ENCODE measurements at regions not wholly inside any gene's neighbourhood (a gene's known extent, or its start where the extent isn't known, plus 50 kb on each side); places are given as distances from the start of the nearest gene placed in this dataset.

DNA sequence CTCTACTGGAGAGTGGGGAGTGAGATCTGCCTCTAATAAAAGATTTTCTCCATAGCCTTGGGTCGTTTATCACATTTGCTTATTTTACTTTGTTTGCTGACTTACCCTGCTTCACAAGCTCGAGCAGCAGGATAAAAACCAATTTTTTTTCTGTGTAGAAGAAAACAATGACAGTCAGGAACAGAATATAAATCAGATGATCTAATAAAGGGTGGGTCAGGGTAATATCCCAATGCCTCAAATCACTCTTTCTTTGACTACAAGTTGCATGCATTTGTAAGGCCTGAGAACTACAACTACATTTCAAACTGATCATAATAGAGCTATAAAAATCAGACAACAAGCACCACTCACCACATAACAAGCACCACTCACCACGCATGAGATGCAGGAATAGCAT is 174.4 kb upstream of the ADARB2 start:
- DNase-seq, result no peak

DNA sequence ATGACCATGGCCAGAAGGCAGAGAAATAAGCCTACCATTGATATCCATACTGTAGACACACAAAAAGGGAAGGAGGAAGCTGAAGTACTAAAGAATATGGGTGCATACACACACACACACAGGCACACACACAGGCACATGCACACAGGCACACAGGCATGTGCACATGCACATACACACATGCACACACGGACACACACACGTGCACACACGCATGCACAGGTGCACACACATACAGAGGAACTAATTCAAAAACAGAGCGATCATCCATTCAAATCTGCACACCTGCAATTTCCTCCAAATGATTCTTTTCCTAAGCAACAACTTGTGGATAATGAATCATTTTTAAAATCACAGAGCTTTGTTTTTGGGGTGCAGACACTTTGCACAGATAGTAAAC is 166.7 kb upstream of the ADARB2 start:
- DNase-seq, result no peak

DNA sequence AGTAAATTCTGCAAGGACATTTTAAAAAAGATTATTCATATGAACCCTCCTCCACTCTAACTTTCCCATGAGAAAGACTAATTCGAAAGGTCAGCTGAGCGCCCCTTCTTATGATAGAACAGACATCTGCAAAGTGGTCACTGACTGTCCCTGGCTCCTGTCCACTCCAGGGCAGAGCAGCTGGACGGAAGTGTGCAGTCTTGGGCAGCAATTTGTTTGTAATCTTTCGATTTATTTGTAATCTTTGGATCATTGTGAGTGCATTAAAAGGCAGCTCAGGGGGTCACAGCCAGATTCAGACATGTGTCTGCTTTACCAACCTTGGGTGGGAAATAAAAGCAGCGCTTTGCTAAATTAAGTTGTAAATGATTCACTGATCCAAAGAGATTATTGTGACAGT is 158.8 kb upstream of the ADARB2 start:
- no peak for DNase-seq

DNA sequence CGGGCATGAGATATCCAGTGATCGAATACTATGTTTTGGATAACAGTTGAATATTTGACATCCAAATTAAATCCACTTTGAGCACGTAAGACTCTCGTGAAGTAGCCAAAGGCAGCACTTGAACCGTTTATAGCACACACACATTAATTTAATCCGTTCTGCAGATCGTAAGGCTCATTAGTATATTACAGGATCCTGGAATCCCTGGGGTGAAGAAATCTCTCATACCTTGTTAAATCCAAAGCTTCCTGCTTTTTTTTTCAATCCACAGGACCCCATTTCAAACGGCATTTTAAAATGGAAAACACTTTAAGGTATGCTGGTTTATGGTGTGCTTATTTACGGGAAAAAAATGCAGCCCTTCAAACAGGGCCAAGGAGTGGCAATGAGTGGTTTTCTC is 158.4 kb upstream of the ADARB2 start:
- DNase-seq, result no peak

DNA sequence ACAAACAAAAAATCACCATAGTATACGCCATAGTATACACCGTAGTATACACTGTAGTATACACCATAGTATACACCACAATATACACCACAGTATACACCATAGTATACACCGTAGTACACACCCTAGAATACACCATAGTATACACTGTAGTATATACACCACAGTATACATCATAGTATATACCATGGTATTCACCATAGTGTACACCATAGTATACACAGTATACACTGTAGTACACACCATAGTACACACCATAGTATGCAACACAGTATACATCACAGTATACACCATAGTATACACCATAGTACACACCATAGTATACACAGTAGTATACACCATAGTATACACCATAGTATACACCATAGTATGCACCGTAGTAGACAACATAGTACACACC is 157.6 kb upstream of the ADARB2 start:
- no peak for DNase-seq

DNA sequence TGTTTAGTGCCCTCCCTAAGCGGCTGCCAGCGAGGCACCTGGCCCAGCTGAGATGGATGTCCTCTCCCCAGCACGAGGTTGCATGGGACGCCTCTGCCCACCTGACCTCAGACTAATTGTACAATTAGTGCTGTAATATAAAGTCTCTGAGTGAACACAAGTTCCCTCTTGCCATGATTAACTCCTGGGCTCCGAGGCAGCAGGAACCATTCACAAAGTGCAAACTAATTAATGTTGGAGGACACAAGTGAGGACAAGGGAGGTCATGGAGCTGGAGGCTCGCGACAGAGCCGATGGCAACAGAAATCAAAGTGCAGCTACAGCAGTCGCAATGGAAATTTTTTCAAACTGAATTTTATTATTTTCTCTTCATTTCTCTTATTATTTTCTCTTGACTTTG is 156.6 kb upstream of the ADARB2 start:
- DNase-seq, result no peak

DNA sequence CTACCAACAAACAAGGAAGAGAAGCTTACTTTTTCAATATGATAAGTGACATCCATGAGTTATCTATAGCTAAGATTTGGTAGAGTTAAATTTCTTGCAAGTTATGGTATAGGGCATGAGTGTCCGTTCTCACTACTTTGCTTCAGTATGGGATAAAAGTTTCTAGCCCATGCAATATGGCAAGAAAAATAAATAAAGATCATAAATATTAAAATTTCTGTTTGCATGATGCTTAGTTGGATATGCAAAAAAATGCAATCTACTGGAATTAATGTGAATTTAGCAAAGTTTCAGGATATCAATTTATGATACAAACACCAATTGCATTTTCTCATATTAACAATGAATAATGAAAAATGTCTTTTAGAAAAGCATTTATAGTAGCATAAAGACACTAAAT is 148.7 kb upstream of the ADARB2 start:
- no peak for DNase-seq

DNA sequence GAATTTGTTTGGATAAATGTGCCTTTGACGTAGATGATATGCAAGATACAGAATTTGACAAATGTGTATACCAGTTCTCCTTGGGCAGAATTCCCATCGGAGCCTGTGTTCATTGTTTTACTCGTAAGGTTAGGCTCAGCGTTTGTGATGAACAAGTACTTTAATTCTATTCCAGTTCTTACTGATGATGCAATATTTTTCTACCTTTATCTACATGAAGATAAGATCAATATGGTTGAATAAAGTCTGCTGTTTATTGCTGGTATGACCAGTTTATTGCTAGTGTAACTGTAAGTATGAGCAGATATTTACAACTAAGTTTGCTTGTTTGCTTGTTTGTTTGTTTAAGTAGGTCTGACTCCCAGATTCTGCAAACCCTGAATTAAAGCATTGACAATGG is 145.4 kb upstream of the ADARB2 start:
- no peak for DNase-seq

DNA sequence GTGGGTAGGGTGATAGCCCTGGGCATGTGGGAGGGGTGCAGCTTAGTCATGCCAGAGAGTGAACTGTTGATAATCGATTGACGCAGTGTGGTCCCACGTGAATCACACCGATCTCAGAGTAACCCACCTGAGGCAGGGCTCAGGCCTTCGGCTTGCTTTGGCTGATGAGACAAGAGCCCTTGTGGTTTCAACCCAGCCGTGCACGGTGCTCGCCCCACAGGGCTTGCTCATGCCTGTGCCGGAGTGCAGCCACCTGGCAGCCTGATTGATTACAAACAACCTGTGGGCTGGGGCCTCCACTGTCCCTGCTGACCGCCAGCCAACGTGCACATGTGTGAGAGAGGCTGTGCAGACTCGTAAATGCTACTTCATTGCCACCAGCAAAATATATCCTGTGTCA is 144.9 kb upstream of the ADARB2 start:
- DNase-seq, result no peak

DNA sequence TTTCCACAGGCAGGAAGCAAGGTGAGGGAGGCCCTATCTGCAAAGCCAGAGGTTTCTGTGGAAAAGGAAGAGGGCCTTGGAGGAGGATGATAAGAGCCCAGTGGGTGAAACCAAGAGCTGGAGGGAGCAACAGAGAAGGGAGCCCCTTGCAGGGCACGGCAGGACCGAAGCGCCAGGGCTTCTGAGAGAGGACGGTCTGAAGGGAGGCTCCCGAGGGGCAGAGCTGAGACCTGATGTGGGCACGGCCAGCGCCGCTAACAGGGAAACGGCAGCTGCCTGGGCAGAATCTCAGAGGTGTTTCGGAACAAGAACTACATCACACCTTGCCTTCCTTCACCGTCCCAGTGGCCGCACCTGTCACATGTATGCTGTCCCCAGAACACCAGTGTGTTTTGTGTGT is 144.3 kb upstream of the ADARB2 start:
- no peak for DNase-seq

DNA sequence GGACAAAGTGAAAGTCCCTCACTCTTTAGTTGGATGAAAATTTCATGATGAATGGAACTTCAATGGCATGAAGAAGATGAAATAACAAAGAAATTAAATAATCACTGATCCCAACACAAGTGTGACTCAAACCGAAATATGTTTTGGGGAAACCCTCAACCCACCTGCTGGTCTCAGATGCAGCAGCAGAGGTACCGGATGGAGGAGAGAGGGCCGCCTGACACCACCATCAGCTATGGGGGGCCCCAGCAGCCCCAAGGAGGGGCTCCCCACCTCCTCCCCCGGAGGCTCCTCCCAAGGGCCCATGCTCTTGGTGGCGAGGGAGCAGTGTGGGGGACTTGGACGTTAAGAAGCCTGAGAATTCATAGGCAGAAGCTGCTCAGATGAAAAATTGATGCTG is 137.2 kb upstream of the ADARB2 start:
- no peak for DNase-seq

DNA sequence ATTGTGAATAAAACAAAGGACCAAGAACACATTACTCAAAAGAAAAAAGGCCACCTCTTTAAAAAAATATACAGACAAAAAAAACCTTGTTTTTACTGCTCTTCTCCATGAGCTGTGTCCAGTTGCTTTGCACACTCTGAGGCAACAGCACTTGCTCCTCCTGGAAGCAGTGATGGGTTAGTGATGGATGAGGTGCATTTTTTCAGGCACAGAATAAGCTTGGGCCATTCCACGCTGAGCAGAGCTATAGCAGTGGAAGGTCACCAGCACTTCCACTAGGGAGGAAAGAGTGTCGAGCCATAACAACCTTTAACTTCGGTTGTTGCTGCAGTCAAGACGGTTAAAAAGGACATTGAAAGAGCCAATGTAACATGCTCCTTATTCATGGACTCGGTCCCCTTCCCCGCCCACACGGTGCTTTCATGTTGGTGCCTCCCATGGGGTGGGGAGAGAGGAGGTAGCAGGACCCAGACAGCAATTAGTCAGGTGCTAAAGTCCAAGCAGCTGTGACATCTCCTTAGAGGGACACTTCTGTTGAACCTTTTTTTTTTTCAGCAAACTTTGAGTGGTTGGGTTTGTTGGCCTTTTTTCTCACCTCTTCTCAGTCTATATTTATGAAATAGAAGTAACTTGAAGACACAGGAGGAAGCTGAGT is 136.5 kb upstream of the ADARB2 start:
- no peak for DNase-seq

DNA sequence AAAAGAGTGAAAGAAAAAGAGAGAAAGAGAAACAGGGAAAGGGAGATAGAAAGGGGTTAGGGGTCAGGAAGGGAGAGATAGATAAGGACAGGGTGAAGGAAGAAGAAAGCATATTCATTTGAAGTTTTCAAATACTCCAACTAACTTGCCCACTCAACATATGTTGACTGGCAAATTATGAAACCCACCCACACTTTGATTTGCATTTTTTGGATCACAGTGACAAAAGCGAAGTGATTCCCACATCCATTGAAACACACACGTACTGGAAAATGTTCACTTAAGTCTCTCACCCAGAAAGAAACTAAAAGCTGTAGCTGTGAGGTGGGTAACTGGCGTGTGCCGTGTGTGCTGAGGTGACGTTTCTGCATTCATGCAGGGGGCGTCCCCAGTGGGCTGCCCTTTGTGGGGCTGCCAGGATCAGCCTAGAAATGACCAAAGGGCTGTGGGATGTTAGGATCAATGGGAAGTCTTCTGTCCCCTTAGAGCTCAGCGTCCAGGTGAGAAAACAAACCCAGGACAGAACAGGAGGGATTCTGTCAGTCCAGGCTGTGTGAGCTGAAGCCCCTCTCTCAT is 134.9 kb upstream of the ADARB2 start:
- DNase-seq, result no peak

DNA sequence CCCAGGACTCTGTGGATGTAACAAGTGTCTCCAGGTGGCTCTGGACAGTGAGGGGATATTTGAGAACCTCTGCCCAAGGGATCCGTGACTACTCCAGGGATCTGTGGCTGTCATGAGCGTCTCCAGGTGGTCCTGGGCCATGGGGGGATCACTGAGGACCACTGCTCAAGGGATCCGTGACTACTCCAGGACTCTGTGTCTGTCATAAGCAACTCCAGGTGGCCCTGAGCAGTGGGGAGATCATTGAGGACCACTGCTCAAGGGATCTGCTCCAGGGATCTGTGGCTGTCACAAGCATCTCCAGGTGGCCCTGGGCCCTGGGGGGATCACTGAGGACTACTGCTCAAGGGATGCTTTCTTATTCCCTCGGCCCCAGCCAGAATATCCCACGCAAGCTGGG is 133.2 kb upstream of the ADARB2 start:
- DNase-seq, result no peak

DNA sequence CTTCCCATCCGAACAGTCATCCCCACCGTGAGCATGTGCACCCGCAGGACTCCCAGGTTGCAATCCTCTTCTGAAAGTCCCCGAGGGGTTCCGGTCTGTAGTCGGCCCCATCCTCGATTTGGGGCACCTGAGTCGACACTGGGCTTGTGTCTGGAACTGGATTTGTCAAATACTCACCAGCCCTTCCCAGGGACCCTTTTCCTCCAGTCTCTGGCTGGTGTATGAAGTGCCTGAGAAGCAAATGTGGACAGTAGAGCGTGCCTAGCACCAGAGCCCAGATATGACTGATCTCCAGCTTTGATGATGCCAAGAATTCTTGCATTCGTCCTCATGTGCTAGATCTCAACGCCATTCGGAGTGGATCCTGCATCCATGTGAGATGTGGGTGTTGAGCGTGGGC is 132.5 kb upstream of the ADARB2 start:
- no peak for DNase-seq

DNA sequence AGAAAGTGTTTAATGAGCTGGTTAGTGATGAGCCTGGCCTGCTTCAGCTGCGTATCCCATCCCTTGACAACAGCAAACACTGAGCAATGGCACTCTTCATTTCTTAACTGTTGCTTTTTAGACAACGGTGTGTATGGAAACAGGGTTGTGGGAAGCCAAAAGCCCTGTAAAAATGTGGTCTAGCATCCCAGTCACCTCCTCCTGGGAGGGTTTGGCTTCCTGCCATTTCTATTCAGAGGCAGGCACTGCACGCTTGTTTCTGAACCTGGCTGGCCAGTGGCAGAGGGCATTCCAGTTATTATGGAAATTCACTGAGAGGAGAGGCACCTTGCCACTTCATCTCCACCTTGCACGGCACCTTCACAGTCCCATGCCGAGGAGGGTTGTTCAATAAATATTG is 123.0 kb upstream of the ADARB2 start:
- DNase-seq, result no peak

DNA sequence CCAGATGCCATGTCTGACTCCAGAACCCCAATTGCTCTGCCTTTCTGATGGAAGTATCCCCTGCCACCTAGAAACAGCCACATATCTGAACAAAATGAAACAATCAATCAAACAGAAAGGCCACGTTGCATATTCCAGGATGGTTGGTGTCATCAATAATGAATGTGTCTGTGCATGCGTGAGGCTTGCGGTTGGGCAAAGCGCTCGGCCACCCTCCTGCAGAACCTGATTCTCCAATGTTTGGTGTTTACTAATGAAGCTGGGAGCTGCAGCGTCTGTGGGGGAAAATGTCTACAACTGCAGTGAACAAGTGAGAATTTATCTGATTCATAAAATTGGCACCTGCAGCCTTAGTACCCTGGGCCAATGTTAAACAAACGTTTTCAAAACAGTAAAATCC is 121.2 kb upstream of the ADARB2 start:
- no peak for DNase-seq

DNA sequence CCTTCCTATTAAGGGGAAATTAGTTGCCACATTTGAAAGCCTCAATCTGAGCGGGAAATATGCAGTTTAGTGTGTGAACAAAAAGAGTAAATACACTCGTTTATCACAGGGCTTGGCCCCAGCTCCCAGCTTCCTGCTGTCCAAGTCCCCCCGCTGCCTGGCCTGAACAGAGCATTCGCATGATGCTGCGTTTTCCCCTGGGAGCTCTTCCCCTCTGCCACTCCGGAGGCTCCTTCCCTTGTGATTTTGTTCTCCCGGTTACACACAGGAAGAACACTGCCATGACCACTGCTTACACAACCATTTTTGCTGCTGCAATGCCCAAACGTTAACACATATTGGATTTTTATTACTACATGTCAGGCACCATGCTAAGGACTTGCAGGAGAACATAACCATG is 120.7 kb upstream of the ADARB2 start:
- DNase-seq, result no peak

DNA sequence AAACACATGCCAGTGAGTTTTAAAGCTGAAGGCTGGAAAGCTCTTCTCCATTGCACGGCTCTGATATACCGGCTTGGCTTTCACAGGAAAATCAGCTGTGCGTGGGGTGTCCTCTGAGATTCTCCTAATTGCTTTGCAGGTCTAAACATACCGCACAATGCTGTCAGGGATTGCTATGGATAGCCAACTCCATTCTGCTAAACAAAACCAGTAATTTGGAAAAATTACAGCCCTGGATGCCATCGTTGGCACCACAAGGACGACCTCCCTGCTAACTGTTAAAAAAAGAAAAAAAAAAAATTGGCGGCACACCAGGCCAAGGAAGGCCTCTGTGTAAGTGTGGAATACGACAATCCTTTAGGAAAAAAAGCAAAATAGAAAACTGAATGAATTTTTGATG is 118.6 kb upstream of the ADARB2 start:
- no peak for DNase-seq

DNA sequence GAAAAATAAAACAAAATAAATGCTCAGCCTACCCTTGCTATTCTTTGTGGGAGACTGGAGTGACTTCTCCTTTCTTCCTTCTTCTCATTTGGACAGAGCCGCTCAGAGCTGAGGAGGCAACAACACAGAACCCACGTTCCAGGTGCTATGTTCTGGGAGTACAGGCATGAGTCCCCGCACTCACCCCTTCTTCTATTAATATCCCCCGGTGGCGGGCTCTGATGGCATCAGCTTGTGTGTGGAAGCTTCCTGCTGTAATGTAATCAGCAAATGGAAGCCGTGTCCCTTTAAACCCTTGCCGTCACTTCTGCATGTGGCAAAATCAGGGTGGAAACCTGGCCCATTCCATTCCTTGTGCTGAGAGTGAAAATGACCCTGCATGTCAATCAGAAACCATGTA is 116.9 kb upstream of the ADARB2 start:
- no peak for DNase-seq

DNA sequence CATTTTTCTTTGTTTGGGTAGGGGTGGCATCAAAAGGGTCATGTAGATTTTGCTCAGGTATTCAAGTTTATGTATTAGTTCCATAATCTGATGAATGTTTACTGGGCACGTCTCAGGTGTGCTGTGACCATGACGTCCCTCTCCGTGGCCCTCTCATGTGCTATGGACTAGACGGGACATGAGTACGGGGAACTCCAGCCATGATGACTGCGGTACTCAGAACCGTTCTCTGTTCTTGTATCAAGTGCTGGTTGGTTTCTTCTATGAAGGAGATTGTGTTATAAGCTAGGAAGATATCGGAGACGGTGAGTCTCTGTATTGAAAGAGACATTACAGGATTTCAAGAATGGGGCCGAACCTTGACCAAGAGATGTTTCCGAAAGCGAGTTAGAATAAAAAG is 116.5 kb upstream of the ADARB2 start:
- no peak for DNase-seq

DNA sequence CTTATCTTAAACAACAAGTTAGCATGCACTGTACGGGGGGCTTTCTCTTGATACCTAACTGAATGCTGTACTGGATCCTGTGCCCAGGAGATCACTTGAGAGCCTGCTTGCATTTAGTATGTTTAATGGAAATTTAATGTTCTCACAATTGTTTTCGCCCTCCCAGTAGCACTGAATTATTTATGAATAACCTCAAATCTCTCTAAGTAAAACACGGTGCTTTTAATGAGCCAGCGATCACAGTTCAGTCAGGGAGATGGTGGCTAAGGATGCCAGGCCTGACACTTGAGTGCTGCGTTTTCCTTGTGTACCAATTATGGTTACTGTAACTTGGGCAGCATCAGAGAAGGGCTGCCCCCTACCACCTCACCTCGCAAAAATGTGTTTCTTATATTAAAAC is 115.5 kb upstream of the ADARB2 start:
- DNase-seq, result no peak

DNA sequence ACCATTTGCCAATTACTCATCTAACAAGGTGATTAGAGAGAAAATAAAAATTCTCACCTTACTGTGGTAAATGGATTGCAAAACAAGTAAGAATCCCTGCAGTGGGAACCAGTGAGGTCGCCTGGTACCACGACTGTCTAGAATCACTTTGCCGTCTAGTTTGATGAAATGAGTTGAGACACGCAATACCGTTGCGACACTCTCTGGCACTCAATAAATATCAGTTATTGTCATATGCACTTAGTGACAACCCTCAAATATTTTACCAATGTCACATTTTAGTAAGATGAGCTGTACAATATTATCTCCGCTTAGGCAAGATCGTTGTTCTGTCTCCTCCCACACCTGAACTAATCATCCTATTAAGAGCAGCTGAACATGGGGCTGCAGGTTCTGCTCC is 114.4 kb upstream of the ADARB2 start:
- no peak for DNase-seq

DNA sequence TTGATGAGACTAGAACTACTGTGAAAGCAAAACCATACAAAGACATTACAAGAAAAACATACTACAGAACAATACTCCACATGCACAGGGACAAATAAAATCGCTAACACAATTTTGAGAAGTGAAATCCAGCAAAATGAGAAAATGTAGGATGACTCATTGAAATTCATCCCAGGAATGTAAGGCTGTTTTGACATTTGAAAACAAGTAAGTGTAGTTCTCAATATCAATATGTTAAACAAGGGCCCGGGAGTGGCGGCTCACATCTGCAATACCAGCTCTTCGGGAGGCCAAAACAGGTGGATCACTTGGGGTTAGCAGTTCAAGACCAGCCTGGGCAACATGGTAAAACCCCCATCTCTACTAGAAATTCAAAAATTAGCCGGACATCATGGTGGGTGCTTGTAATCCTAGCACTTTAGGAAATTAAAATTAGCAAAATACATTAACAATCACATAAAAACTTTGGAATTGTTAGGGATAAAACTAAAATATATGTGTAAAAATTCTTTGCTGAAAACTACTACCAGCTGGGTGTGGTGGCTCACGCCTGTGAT is 113.7 kb upstream of the ADARB2 start:
- DNase-seq, result no peak

DNA sequence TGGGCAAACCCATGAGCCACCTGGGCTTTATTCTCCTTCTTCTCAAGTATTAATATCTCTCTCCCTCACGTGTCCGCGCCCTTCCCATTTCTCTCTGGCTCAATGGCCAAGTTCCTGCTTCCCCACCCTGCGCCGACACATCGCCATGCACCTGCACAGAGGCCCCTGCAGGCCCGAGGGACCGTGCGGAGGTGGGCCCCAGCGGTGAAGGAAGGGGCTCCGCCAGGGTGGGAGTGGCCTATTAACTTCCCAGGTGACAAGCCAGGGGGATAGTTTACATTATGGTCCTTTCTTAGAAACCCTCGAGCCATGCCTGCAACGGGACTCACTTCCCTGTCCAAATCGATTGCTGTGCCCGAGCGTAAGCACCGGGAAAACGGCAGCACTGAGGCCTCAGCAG is 110.0 kb upstream of the ADARB2 start:
- no peak for DNase-seq
